NOMO-1 (cell line): ENCODE measurements at regions not wholly inside any gene's neighbourhood (a gene's known extent, or its start where the extent isn't known, plus 50 kb on each side); places are given as distances from the start of the nearest gene placed in this dataset.

Experiments used
- DNase-seq, 2 experiments: peaks; one replicate each; lab custom pipeline; 2025; ENCODE audit not compliant: unreplicated experiment in 2 of 2; lab: John Stamatoyannopoulos, UW

DNA sequence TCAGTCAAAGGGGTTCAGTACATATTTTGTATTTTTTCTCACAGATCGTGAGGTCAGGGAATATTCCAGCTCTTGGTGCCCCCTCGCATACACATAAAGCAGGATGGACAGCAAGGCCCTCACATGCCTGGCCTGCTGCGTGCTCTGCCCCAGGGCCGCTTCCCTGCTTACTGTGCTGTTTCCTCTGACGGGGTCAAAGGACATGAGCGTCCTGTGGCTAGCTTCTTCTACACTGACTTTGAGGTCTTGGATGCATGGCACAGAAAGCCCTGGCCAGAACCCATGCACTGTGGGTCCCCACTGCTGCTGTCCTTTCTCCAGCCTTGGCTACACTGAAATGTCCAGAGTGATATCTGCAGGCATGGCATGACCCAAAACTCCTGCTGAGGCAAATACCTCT, 92.5 kb upstream of the GGTLC1 start:
- DNase-seq = no peak

- no peak for DNase-seq
Observed at GRCh38 chr20:24079661-24080412, 91.3 kb upstream of the GGTLC1 start.

DNA sequence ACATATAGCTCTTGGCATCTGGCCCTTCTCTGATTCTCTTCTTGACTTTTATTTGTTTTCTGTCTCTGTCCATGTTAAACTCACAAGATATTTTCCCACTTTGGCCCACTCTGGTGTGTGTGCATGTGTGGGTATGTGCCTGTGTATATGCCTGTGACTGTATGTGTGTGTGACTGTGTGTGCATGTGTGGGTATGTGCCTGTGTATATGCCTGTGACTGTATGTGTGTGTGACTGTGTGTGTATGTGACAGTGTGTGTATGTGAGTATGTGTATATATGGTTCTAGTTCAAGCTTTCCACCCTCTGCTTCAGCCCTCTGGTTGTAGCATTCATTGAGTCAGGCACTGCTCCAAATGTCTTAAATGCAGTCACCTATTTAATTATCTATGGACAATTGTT, 88.6 kb upstream of the GGTLC1 start:
- no peak for DNase-seq

DNA sequence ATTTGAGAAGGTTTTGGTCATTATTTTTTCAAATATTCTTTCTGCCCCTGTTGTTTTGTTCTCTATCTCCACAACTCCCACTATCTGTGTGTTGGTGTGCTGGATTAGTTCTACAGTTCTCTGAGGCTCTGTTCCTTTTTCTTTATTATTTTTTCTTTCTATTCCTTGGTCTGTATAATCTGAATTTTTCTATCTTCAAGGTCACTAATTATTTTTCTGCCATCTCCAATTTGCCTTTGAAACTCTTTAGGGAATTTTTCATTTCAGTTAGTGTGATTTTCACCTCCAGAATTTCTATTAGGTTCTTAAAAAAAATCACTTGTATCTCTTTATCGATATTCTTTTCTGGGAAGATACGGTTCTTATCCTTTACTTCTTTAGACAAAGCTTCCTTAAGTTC, 82.1 kb upstream of the GGTLC1 start:
- DNase-seq = no peak

DNA sequence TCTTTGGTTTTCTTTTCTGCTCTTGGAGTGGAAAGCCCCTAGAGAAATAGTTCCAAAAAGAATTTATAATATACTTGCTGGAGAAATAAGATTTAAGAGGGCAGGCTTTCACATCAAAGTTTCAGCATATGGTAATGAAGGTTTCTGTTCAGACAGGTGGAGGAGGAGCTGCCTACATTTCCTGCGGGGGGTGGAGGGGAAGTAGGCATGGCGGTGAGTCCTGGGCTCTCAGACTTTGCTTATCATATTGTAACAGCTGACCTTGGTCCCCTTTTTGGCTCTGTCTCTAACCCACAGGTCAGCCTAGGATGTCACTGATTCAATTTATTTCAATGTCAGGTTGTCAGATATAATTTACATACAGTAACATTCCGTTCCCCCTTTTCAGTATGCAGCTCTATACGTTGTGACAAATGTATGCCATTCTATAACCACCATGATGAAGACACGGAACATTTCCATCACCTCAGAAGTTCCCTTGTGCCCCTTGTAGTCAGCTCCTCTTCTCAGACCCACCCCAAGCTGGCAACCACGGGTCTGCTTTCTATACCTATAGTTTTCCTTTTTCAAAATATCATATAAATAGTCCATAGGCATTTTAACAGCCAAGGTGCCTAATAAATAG, 77.6 kb upstream of the GGTLC1 start:
- DNase-seq = no peak

GRCh38 chr20:24064915-24065314, 76.3 kb upstream of the GGTLC1 start:
- DNase-seq = no peak

DNA sequence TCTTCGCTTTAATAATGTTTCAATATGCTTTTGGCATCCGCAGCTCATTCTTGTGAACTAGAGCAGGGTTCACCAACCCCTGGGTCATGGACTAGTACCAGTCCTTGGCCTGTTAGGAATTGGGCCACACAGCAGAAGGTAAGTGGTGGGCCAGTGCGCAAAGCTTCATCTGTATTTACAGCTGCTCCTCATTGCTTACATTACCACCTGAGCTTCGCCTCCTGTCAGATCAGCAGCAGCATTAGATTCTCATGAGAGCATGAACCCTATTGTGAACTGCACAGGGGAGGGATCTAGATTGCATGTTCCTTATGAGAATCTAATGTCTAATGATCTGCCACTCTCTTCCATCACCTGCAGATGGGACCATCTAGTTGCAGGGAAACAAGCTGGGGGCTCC, 75.5 kb upstream of the GGTLC1 start:
- no peak for DNase-seq

DNA sequence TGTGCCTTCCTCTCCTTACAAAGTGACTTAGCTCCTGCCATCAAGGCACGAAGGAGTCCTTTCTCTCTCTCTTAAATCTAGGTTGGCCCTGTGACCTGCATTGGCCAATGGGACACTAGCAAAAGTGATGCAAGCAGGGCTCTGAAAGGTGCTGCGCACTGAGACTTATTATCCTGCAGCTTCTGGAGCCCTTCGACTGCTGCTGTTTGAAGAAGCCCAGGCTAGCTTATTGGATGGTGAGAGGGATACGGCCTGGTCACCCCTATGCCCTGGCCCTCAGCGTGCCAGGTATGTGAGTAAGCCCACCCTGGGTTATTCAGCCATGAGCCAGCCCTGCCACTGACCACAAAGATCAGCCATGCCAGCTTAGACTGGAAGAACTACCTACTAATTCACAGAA, 74.5 kb upstream of the GGTLC1 start:
- no peak for DNase-seq

- no peak for DNase-seq
Observed at GRCh38 chr20:24060851-24061590, 72.4 kb upstream of the GGTLC1 start.

DNA sequence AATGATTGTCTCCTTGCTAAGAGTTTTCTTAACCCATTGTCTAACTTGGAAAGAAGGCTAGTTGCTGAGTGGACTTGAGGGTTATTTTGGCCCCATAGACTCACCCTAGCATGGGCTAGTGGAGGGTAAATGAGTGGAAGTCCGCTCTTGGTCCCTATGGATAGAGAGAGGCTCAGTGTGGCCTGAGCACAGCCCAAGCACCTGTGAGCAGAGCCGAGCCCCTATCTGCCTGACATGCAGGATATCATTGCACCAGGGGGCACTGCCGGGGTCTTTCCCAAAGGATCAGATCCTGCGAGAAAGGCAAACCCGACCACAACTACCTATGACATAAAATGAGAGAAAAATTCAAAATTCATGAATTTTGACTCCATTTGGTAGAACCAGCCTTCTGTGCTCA, 70.6 kb upstream of the GGTLC1 start:
- no peak for DNase-seq

DNA sequence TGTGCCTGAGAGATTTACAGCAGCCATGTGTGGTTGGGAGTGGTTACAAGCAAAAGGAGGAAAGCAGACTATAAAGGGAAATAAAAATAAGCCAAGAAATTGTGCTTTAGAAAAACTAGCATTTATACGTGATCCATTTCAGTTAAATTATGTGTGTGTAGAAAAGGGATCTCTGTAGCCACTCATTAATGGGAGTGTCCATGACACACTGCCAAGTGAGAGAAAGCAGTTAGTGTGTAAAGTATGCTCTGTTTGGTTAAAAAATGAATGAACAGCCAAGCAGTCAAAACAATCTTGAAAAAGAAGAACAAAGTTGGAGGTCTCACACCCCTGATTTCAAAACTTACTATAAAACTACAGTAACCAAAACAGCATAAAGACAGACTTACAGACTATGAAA, 67.9 kb upstream of the GGTLC1 start:
- no peak for DNase-seq

DNA sequence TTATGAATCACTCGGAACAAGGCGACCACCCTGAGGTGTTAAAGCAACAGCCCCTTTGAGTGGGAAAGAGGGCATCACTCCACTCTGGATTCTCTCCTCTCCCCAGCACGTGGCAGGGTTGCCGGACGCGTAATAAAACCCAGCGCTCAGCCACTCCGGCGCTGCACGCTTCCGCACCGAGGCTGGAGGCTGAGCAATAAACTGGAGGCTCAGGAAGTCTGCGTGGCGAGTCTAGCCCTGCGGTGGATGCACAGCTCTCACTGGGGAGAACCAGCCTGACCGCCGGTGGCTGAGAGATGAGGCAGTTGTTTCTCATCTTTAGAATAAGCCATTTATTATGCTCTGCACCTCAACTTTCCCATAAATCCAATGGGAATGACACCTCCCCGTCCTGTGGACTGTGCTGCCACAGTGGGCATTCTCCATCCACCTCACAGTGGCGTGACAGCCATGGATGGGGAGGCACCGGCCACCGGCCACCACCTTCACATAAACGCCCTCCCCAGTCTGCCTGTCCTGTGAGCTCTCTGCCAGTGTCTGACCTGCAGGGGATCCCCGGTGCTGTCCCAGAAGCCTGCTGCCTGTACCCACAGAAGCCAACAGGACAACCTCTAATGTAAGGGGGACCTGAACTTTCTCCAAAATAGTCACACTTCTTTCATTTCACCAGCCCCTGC, 64.2 kb upstream of the GGTLC1 start:
- no peak for DNase-seq

DNA sequence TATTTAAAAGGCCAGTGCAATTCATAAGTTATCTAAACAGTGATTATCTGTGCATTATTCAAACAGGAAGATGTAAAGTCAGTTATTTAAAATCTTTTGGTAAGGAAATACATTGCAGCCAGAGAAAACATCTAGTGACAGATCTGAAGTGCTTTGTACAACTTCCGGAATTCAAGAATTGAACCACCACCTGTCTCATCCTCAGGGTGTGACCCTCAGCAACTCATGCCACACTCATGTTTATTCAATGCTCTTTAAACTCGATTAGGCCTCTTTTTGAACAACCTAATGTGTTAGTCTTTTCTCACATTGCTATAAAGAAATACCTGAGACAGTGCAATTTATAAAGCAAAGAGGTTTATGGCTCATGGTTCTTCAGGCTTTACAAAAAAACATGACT, 62.6 kb upstream of the GGTLC1 start:
- DNase-seq = no peak

GRCh38 chr20:24050119-24050518, 61.5 kb upstream of the GGTLC1 start:
- DNase-seq = no peak

- DNase-seq = no peak
Observed at GRCh38 chr20:24049081-24049480, 60.5 kb upstream of the GGTLC1 start.

DNA sequence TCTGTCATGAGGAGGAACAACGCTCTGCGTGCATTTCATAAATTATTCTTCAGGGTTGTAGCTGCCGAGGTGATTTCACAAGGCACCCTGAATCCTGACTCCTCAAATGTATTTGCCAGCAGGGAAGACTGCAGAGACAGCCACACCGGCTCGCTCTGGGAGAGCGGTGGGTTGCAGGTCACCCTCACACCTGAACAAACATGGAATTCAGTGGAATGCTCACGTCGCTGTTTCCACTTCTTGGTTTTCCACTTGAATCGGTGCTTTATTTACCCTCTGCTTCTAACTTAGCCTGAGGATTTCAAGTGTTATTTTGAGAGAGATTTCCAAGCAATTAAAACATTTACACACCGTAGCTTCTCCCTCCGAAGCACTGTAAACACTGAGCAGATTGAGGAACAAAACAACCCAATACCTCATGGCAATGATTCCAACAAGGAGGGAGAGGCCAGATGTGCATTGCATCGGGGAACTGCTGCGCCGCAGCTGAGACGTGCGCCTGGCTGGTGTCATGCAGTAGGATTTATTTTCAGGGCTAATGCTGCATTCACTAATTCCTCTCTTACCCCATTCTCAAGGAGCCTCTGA, 59.5 kb upstream of the GGTLC1 start:
- DNase-seq = no peak

DNA sequence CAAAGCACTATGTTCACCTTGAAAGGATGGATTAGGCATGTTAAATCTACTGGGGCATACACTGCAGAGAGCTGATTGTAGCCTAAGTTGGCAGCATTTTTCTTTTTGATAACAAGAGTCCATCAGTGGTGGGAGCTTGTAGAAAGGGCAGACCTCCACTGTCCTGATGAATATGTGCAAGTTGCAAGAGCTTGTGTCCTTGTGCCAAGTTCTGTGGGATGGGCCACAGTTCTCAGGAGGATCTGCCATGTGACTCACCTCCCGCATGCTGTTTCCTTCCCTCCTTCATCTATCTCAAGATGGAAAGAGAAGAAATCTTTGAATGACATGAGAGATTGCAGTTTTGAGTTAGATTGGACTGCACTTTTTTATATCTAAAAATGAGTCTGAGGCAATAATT, 58.3 kb upstream of the GGTLC1 start:
- DNase-seq = no peak

DNA sequence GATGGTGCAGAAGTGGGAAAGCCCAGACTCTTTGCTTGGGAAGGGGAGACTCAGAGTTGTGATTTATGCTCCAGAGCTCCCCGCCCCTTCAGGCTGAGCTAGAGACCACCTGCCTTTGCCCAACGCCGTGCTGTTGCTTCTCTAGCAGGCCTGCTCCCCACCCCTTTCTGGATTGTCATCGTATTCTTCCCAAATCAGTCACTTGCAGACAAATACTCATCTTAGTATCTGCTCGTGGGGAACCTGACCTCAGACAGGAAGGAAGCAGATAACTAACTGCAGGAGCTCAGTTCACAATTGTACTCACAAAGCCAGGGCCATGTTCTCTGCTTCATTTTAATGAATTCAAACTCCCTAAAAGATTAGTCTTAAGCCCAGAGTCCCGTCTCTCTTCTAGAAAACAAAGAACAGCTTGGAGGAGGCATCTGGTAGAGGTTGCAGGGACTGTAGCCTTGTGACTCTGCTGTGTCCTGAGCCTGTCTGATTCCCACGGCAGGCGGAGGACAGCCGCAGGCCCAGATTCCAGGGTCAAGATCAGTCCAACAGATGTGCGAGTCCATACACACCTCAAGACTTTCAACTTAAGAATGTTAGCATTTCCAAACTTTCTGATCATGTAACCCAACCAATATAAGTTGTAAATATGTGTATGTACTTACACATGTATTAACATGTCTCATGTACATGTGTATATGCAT, 57.2 kb upstream of the GGTLC1 start:
- DNase-seq = no peak

GRCh38 chr20:24043294-24043693, 54.7 kb upstream of the GGTLC1 start:
- no peak for DNase-seq

DNA sequence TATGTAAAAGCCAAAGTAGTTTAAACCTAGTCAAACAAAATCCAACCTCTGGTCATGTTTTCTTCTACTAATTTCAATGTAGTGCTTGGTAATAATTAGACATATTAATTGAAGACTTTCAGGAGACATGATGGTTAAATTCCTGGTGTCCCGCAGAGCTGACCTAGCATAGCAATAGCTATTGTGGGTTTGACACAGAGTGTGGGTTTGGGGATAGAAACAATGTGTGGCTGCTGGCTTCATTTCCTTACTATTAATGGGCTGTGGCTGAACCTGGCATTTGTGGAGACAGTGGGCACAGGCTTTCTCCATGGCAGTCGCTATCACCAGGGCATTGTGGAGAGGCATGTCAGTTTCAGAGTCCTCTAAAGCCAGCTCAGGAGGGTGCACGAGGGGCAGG, 54.1 kb upstream of the GGTLC1 start:
- no peak for DNase-seq
